HG03097 (cell line): ENCODE measurements at regions not wholly inside any gene's neighbourhood (a gene's known extent, or its start where the extent isn't known, plus 50 kb on each side); places are given as distances from the start of the nearest gene placed in this dataset.

Source experiments
- ATAC-seq: cut with Tn5 transposase; IDR thresholded peaks from one replicate; pipeline ENCODE4 v1.9.1; 2021; ENCODE audit not compliant: unreplicated experiment, low FRiP score

GRCh38 chr7:18081617-18082016, 54.0 kb upstream of the PRPS1L1 start:
- no peak for ATAC-seq

- ATAC-seq = no peak
These were observed 54.5 kb upstream of the PRPS1L1 start for GRCh38 chr7:18082169-18082568.

GRCh38 chr7:18086165-18087025, 58.7 kb upstream of the PRPS1L1 start:
- no peak for ATAC-seq

GRCh38 chr7:18087026-18087686, 59.5 kb upstream of the PRPS1L1 start:
- ATAC-seq = no peak

- ATAC-seq = no peak
These were observed 60.0 kb upstream of the PRPS1L1 start for GRCh38 chr7:18087687-18088078.

GRCh38 chr7:18096087-18096486, 68.4 kb upstream of the PRPS1L1 start:
- no peak for ATAC-seq

- no peak for ATAC-seq
These were observed 74.9 kb upstream of the PRPS1L1 start for GRCh38 chr7:18102576-18102975.

- ATAC-seq = no peak
These were observed 76.0 kb upstream of the PRPS1L1 start for GRCh38 chr7:18103436-18104218.

GRCh38 chr7:18109762-18110161, 82.1 kb upstream of the PRPS1L1 start:
- no peak for ATAC-seq

- ATAC-seq = no peak
These were observed 89.0 kb upstream of the PRPS1L1 start for GRCh38 chr7:18116661-18117060.

GRCh38 chr7:18117482-18117881, 89.8 kb upstream of the PRPS1L1 start:
- ATAC-seq = no peak

GRCh38 chr7:18119985-18120384, 92.3 kb upstream of the PRPS1L1 start:
- no peak for ATAC-seq

- ATAC-seq = no peak
These were observed 96.0 kb upstream of the PRPS1L1 start for GRCh38 chr7:18123508-18124239.

GRCh38 chr7:18125476-18125875, 97.8 kb upstream of the PRPS1L1 start:
- no peak for ATAC-seq

- ATAC-seq = no peak
These were observed 98.6 kb upstream of the PRPS1L1 start for GRCh38 chr7:18126281-18126680.

GRCh38 chr7:18128846-18129245, 101.2 kb upstream of the PRPS1L1 start:
- no peak for ATAC-seq

- no peak for ATAC-seq
These were observed 105.2 kb upstream of the PRPS1L1 start for GRCh38 chr7:18132811-18133210.

- no peak for ATAC-seq
These were observed 106.3 kb upstream of the PRPS1L1 start for GRCh38 chr7:18133921-18134320.

GRCh38 chr7:18140943-18141342, 113.3 kb upstream of the PRPS1L1 start:
- no peak for ATAC-seq

- no peak for ATAC-seq
These were observed 116.5 kb upstream of the PRPS1L1 start for GRCh38 chr7:18144166-18144565.

GRCh38 chr7:18145160-18145559, 117.5 kb upstream of the PRPS1L1 start:
- no peak for ATAC-seq
